ENCODE measurements at regions not wholly inside any gene's neighbourhood (a gene's known extent, or its start where the extent isn't known, plus 50 kb on each side); places are given as distances from the start of the nearest gene placed in this dataset.

GRCh38 chr9:135196474-135196873, 109.0 kb downstream of the OLFM1 start:
- no peak for DNase-seq (ENCODE audit: low read depth)

GRCh38 chr9:135198144-135198543, 110.7 kb downstream of the OLFM1 start:
- DNase-seq (ENCODE audit: low read depth): no peak

DNA sequence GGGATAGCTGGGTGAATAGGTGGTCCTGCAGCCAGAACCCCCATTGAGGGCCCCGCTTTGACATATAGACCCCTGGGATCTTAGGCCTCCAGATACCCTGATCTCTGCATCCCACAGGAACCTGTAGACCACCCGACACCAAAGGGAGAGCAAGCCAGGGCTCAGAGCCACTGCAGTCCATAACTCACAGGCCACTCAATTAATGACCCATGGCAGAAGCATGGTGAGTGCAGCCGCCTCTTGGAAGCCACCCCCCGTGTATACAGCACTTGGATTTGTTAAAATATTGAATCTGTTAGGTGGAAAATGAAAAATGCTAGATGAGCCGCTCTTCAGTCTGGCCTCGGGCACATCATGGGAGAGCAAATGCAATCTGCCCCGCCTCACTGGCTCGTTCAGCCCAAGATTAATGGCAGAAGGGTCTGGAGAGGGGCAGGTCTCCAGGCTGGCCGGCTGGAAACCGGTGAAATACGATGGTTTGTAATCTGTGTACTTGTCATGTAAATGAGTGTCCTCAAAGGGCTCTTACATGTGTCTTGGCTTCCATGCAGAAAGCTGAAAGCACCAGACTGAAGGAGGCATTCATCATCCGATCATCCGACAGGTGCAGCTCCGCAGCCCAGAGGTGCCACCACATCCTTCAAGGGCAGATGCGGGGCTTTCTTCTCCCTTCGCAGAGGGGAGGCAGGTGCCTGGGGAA, 111.3 kb downstream of the OLFM1 start:
- no peak for DNase-seq (ENCODE audit: low read depth)

- no peak for DNase-seq (ENCODE audit: low read depth)
These were observed 112.0 kb downstream of the OLFM1 start for GRCh38 chr9:135199489-135199888.

- no peak for DNase-seq (ENCODE audit: low read depth)
These were observed 114.2 kb downstream of the OLFM1 start for GRCh38 chr9:135201711-135202110.

DNA sequence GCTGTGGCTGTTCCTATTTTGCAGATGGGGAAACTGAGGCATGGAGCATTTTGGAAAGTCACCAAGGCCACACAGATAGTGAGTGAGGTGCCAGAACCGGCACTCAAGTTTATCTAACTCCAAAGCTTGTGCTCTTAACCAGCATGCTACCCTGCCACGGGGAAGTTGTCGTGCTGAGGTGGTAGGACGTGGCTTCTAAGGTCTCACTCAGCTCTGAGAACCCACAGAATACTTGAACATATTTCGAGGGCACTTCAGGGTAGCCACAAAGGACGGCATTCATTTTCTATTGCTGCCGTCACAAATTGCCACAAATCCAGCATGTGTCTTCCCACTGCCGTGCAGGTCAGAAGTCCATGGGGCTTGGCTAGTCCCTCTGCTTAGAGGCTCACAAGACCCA, 116.7 kb downstream of the OLFM1 start:
- no peak for DNase-seq (ENCODE audit: low read depth)

GRCh38 chr9:135209136-135209535, 121.7 kb downstream of the OLFM1 start:
- DNase-seq (ENCODE audit: low read depth): no peak

DNA sequence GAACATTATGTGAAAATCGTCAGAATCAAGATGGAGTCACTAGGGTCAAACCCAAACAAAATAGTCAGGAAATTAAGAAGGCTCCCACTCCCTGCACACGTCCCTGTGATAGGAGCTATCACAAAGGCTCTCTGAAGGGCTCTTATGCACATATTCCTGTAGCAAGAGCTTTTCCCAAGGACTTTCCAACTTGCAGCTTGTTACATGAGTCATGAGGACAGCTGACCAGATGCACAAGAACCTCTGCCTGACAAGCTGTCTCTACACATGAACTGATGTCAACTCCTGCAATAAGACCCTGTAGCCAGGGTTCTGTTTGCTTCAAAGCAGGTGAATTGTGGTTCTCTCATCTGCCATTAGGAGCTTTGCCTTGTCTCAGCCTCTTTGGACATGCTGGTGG, 122.4 kb downstream of the OLFM1 start:
- DNase-seq (ENCODE audit: low read depth): no peak

GRCh38 chr9:135210676-135211523, 123.4 kb downstream of the OLFM1 start:
- no peak for DNase-seq (ENCODE audit: low read depth)

DNA sequence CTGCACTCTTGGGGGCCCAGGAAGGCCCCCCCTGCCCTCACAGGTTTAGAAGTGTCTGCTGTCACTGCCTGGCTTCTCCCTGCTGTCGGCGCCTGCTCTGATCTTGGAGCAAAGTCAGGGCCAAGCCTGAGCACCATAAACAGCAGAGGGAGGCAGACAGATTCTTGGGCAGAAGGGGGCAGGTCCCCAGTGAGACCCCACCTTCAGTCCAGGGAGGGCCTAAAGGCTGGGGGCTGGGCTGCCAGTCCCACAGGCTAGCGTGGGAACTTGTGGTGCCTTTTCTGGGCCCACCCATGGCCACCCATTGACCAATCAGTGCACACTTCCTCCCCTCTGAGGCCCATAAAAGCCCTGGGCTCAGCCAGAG, 124.0 kb downstream of the OLFM1 start:
- DNase-seq (ENCODE audit: low read depth): no peak

GRCh38 chr9:135212961-135213360, 125.5 kb downstream of the OLFM1 start:
- DNase-seq (ENCODE audit: low read depth): no peak

GRCh38 chr9:135213566-135213965, 126.1 kb downstream of the OLFM1 start:
- DNase-seq (ENCODE audit: low read depth): no peak

- DNase-seq (ENCODE audit: low read depth): no peak
These were observed 126.7 kb downstream of the OLFM1 start for GRCh38 chr9:135214054-135214640.

DNA sequence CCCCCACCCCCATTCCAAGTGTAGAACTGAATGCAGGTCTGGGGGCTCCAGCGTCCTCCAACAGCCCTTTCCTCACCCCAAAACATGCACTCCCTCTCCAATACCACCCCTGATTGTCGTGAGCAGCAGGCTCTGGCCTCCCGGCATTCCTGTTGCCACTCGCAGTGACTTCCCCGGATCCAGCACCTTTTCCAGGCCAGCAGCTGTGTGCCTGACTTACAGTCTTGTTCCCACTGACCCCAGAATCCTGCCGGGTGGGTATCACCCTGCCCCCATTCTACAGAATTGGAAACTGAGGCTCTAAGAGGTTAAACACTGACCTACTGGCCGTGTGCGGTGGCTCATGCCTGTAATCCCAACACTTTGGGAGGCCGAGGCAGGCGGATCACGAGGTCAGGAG, 127.2 kb downstream of the OLFM1 start:
- DNase-seq (ENCODE audit: low read depth): no peak

- DNase-seq (ENCODE audit: low read depth): no peak
These were observed 128.2 kb downstream of the OLFM1 start for GRCh38 chr9:135215571-135216161.

- no peak for DNase-seq (ENCODE audit: low read depth)
These were observed 128.8 kb downstream of the OLFM1 start for GRCh38 chr9:135216236-135216635.

DNA sequence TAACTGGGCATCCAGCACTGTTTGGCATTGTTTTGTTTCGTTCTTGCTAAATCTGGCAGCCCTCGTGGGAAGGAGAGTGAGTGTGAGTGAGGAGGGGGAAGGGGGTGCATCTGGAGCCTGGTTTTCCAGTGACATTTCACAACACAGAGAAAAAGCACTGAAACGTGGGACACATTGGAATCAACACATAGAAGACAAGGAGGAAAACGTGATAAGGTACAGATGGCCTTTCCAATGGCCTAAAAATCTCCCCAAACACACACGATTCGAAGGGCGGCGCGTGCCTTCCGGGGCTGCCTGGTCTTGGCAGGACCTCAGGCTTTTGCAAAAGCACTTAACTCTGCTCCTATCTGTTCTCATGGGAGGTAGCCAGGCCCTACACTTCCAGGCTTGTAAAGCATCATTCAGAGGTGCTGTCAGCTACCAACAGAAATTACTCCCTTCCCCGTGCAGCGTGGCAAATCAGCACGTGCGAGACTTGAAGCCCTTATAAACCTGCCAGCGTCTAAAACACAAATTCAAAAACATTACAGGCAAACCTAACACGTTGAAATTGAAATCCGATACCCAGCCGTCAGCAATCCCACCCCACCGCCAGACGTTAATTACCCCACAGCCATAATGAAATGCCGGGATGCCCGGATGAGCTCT, 129.4 kb downstream of the OLFM1 start:
- no peak for DNase-seq (ENCODE audit: low read depth)

DNA sequence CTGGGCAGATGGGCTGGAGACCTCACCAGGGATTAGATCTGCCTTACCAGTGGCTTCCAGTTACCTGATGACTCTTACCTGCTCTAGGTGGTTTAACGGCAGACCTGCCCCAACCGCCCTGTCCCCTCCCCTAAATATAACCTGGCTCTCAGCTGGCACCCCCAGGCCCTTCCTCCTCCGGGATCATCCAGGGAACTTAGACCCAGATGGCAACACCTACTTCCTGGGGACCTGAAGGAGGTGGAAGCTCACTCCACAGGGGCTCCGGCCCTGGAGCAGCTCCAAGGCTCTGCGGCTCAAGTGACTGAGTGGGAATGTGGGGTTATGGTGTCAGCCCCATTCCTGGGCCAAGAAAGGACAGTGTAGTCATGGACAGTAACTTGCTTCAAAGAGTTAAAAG, 130.4 kb downstream of the OLFM1 start:
- no peak for DNase-seq (ENCODE audit: low read depth)

DNA sequence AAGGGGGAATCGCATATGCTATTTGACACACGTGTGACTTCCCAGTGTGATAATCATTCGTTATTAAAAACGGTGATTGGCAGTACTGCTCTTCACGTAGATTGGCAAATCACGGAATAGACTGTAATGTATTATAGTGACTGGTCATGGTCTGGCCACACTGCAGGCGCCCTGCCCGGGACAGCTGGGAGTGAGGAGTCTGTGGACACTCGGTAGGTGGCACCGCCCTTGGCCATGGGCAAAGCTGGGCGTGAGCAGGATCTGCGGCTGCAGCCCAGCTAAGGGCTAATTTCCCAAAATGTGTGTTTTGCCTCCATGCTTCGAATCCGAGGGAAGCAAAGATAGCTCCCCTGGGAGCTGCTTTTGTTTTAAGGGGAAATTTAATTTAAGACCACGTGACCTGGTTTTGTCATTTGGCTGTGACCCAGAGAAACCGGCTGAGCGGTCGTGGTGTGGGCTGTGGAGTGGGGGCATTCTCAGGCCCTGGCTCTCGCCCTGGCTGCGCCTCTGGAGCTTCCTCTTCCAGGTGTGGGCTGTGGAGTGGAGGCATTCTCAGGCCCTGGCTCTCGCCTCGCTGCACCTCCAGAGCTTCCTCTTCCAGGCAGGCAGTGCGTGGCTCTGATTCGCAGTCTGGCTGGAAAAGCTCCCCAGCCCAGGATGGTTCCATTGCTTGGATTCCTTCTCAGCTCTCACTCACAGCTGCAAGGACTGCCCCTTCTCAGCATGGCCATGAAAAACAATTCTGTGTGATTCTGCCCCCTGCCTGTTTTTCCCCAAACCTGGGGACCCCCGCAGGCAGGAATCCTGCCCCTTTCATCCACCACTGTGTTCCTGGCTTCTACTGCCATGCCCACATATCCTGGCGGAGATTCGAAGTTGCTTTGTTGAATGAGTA, 131.1 kb downstream of the OLFM1 start:
- DNase-seq (ENCODE audit: low read depth): no peak

GRCh38 chr9:135219676-135220600, 132.5 kb downstream of the OLFM1 start:
- DNase-seq (ENCODE audit: low read depth): no peak
